ENCODE measurements at regions not wholly inside any gene's neighbourhood (a gene's known extent, or its start where the extent isn't known, plus 50 kb on each side); places are given as distances from the start of the nearest gene placed in this dataset.

DNA sequence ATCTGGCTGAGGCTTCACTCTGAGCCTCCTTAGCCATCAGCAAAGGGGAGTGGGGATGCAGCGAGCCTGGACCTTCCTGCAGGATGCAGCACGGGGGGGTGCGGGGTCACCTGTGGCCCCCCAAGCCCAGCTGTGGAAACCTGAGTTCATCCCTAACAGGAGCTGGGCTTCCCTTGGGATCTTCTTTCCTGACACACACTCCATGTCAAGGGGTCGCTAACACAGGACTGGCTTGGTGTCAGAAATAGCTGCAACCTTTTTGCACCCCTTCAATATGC lies 174.7 kb downstream of the RTP5 start:
- no peak for TF ChIP-seq POLR2AphosphoS5 (IDR thresholded peaks at IDR 0.05)
- TF ChIP-seq, protein P1, sequence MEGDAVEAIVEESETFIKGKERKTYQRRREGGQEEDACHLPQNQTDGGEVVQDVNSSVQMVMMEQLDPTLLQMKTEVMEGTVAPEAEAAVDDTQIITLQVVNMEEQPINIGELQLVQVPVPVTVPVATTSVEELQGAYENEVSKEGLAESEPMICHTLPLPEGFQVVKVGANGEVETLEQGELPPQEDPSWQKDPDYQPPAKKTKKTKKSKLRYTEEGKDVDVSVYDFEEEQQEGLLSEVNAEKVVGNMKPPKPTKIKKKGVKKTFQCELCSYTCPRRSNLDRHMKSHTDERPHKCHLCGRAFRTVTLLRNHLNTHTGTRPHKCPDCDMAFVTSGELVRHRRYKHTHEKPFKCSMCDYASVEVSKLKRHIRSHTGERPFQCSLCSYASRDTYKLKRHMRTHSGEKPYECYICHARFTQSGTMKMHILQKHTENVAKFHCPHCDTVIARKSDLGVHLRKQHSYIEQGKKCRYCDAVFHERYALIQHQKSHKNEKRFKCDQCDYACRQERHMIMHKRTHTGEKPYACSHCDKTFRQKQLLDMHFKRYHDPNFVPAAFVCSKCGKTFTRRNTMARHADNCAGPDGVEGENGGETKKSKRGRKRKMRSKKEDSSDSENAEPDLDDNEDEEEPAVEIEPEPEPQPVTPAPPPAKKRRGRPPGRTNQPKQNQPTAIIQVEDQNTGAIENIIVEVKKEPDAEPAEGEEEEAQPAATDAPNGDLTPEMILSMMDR (IDR thresholded peaks at IDR 0.05), result no peak
- TF ChIP-seq POLR2A (IDR thresholded peaks at IDR 0.05), result no peak
